DND-41 (cell line): ENCODE measurements at regions not wholly inside any gene's neighbourhood (a gene's known extent, or its start where the extent isn't known, plus 50 kb on each side); places are given as distances from the start of the nearest gene placed in this dataset.

ENCODE experiments used
- CTCF ChIP-seq: IDR thresholded peaks from 2 replicates; pipeline ENCODE4 v1.5.1; 2012; ENCODE audit warnings: borderline replicate concordance, low read length, moderate library complexity, mild to moderate bottlenecking; ENCODE audit not compliant: poor library complexity, severe bottlenecking; ENCODE audit errors: extremely low read depth
- EZH2 ChIP-seq: IDR thresholded peaks from 3 replicates; pipeline ENCODE4 v1.6.1; 2012; ENCODE audit warnings: borderline replicate concordance, low read depth, mild to moderate bottlenecking, moderate library complexity, low read length, inconsistent platforms; ENCODE audit not compliant: severe bottlenecking

GRCh38 chr9:113649054-113649453 is 185.5 kb downstream of the RGS3 start:
- TF ChIP-seq CTCF, result no peak
- no peak for TF ChIP-seq EZH2
